COLO668 (cell line): ENCODE measurements at regions not wholly inside any gene's neighbourhood (a gene's known extent, or its start where the extent isn't known, plus 50 kb on each side); places are given as distances from the start of the nearest gene placed in this dataset.

Experiments used
- DNase-seq: peaks from one replicate; lab custom pipeline; 2025; ENCODE audit not compliant: unreplicated experiment; lab: John Stamatoyannopoulos, UW

DNA sequence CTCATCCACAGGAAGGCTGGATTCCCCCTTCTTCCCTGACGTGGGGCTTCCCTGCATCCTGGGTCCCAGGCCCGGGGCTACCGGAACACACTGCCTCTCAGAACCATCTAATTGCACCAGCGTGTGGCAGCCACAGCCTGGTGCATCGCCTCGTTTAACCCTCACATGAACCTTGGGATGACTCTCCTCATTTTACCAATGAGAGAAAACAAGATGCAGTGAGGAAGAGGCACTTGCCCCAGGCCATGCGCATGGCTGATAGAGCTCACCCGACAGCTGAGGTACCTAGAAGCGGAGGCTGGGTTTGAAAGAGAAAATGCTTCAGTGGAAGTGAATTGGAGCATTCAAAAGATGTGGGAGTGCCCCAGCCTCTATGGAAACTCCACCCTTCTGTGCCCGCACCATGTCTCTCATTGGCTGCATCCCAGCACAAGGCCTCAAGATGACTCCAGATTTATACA, 162.3 kb downstream of the KATNIP start:
- no peak for DNase-seq

- no peak for DNase-seq
Measured at GRCh38 chr16:27717726-27718125, 167.8 kb downstream of the KATNIP start.

DNA sequence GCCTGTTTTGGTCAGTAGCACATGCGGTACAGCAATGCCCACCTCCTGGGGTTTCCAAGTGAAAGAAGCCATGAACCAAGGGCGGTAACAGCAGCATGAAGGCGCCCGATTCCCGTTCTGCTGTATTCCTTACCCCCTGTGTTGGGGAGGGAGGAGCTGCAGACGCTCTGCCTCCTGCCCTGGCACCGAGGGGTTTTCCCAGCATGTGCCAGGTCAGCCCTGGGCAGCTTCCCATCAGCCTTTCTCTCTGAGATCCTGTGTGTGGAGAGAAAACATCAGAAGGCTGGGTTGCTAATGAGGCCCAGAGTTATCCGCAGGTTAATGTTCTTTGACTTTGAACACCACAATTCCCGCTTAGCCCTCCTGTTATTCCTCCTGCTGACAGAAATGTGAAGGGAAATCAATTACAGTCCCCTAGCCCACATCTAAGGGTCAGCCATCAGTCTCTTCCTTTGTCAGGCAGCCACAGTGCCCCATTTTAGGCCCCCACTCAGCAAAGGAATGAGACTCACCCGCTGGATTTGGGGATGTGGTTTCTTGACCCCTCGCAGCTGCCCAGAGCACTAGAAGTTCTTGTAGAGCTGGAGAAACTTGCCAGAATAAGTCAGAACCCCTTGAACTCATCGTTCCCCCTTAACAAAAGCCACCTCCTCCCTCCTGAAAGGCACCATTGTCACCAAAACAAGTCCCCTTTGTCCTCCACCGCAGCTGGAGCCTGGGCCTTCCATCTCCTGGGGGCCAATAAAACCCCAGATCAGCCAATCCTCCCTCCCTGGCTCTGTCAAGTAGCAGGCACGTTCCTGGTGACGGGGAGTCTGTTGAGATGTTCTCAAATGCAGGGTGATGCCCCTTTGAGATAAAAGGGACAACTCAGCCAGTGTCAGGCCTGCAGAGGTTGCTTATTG, 168.5 kb downstream of the KATNIP start:
- no peak for DNase-seq

GRCh38 chr16:27719106-27719445, 169.1 kb downstream of the KATNIP start:
- DNase-seq, result no peak

GRCh38 chr16:27720731-27721530, 171.0 kb downstream of the KATNIP start:
- DNase-seq, result no peak

GRCh38 chr16:27721531-27722181, 171.7 kb downstream of the KATNIP start:
- DNase-seq, result no peak

GRCh38 chr16:27722207-27722606, 172.3 kb downstream of the KATNIP start:
- DNase-seq, result no peak

DNA sequence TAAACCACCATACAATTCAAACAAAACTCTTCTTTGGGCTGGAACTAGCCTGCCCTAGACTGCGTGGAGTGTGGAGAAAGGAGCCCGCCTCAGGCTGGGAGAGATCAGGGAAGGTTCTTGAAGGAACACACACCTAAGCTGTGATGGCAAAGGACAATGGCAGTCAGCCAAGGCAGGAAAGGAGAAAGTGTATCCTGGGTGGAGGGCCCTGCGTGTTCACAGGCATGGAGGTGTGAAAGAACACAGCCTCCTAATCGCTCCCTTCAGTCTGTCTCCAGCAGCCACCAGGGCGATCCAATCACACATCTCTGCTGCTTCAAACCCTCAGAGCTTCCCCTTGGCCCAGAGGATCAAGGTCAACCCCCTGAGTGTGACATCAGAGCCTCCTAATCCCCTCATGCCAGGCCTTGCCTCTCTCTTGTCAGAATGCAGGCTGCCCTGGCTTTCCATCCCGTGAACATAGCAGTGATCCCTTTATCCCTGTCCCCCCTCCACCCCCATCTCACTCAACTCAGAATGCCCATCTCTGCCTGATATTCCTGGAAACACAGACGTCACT, 173.0 kb downstream of the KATNIP start:
- DNase-seq, result no peak

GRCh38 chr16:27723711-27724481, 174.0 kb downstream of the KATNIP start:
- peak; percentile 3 for DNase-seq

GRCh38 chr16:27724482-27725235, 174.7 kb downstream of the KATNIP start:
- DNase-seq, result no peak

- DNase-seq, result no peak
Measured at GRCh38 chr16:27725236-27726000, 175.5 kb downstream of the KATNIP start.

DNA sequence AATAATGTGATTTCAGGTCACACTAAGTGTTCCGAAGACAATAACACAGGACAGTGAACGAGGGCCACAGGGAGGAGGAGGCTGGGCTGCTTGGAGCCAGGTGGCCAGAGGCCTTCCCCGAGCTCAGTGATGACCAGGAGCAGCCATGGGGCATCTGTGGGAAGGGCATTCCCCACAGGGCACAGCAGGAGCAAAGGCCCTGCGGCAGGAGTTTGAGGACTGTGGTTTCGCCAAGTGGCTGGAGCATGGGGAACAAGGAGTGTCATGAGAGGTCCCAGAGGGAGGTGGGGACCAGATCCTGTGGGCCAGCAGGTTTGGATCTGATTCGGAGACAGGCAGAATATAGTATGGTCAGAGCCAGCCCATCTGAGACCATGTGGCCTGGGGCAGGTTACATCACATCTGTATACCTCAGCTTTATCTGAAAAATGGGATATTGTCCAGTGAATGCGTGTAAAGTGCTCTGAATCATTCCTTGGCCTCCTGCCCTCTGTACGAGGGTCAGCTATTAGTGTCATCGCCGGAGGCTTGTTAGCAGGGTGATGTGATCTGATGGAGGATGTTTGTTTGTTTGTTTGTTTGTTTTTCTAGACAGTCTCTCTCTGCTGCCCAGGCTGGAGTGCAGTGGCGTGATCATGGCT, 176.8 kb downstream of the KATNIP start:
- DNase-seq, result no peak

DNA sequence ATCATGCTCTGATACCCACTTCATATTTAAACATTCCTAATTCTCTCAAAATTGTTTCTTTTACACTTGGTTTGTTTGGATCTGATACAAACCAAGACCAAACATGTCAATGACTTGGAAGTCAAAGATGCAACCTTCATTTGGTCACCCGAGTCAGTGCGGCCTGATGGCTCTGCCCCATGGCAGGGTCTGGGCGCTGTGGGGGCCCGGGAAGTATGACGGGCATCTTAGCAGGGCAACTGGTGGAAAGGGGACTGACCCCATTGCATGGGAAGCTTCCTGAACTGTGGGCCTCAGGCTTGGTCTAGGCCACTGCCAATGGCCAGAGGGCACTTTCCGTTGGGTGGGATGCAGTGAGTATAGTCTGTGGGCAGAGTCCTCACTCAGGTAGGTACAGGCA, 178.0 kb downstream of the KATNIP start:
- no peak for DNase-seq

DNA sequence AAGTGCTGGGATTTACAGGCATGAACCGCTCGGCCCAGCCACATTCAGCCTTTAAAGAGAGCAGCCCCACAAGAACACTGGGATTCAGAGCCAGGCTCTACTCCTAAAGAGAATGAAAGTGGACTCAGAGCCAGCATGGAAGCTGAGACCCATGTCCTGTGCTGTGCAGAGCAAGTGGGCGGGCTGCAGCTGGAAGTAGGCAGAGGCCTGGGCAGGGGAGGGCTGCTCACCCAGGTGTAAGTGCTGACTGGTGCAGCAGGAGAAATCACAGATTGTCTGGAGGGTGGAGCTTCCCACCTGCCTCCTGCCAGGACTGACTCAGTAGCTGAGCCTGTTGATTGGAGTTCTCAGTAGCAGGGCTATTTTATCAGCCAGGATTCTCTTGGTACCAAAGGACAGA, 178.7 kb downstream of the KATNIP start:
- no peak for DNase-seq

GRCh38 chr16:27729516-27730304, 179.8 kb downstream of the KATNIP start:
- no peak for DNase-seq

DNA sequence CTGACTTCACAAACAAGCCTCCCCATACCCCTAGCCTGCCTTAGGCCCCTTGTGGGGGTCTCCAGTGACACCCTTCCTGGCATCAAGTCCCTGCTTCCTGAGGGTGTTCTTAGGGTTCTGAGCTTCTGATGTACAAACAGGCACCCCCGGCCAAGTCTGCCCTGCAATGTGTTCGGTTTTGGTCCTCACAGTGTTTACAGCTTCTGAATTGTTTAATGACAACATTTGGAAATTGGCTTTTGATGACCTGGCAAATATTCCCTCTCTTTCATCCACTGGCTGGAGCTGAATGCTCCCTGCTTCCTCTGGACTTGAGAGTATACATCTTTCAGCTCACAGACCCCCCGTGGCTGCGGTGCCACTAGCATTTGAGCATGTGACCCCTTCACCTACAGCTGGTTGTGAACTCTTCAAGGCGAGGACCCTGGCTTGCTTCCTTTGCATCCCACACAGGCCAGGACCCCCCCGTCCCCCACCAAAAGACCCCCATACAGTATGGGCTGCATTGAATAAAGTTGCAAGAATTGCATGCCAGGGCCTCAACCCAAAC, 180.8 kb downstream of the KATNIP start:
- no peak for DNase-seq

- no peak for DNase-seq
Measured at GRCh38 chr16:27735031-27735430, 185.1 kb downstream of the KATNIP start.

- no peak for DNase-seq
Measured at GRCh38 chr16:27736431-27736830, 186.5 kb downstream of the KATNIP start.
